Endothelial cell of umbilical vein (primary cell): ENCODE measurements at regions not wholly inside any gene's neighbourhood (a gene's known extent, or its start where the extent isn't known, plus 50 kb on each side); places are given as distances from the start of the nearest gene placed in this dataset.

Experiments
- BruUV-seq: library from RNA; stranded (reverse); fragments of 400-500 nt; replicated peaks from 2 replicates; lab custom pipeline; 2021; lab: Mats Ljungman, UMichigan
- CTCF ChIA-PET: fragments of 300-600, 350-600 bp; sonication (Branson Sonifier 250); formaldehyde crosslinking; loops from one replicate; lab custom pipeline; 2021; ENCODE audit warnings: antibody characterized with exemption, inconsistent platforms; lab: Charles Lee
- POLR2A ChIA-PET: fragments of 300-600, 350-600 bp; sonication (Branson Sonifier 250); formaldehyde crosslinking; loops from one replicate; lab custom pipeline; 2021; ENCODE audit warnings: antibody characterized with exemption, inconsistent platforms; lab: Charles Lee
- DNase-seq: peaks from one replicate; pipeline ENCODE4 v3.0.0-alpha.2; 2011; ENCODE audit warnings: low read depth, low spot score
- FAIRE-seq: peaks from 2 replicates; lab custom pipeline; 2011; peaks lifted over from hg19 to GRCh38; lab: Jason Lieb, UNC
- H2AFZ ChIP-seq: 2 replicates; pipeline ENCODE4 v1.6.0; 2012; ENCODE audit warnings: low read depth, low read length, control low read depth, inconsistent platforms
- H3K27ac ChIP-seq: 2 replicates; pipeline ENCODE4 v1.5.1; 2011; ENCODE audit warnings: low read depth, mild to moderate bottlenecking, control low read depth, low read length, moderate library complexity; ENCODE audit not compliant: insufficient read depth
- H3K27me3 ChIP-seq, 2 experiments: 2 replicates each; pipeline versions ENCODE4 v1.6.0 to v1.6.1; 2011; ENCODE audit warnings: low read length in 2 of 2, mixed read lengths in 1 of 2; ENCODE audit not compliant: control insufficient read depth in 2 of 2, insufficient read depth in 2 of 2
- H3K36me3 ChIP-seq, 2 experiments: 2 replicates in 1 of 2; 3 replicates in 1 of 2; pipeline ENCODE4 v1.5.1; 2011; ENCODE audit warnings: low read length in 2 of 2, mild to moderate bottlenecking in 1 of 2, moderate library complexity in 1 of 2; ENCODE audit not compliant: control insufficient read depth in 2 of 2, insufficient read depth in 2 of 2; ENCODE audit errors: extremely low read depth in 1 of 2
- H3K4me1 ChIP-seq: 3 replicates; pipeline ENCODE4 v1.5.1; 2011; ENCODE audit warnings: mild to moderate bottlenecking, low read length; ENCODE audit not compliant: control insufficient read depth, insufficient read depth; ENCODE audit errors: extremely low read depth
- H3K4me2 ChIP-seq: 2 replicates; pipeline ENCODE4 v1.6.1; 2011; ENCODE audit warnings: low read length, control low read depth, mixed read lengths; ENCODE audit not compliant: insufficient read depth
- H3K4me3 ChIP-seq, 3 experiments: fragments of 200-600 bp in 1 of 3; sonication (generic), shearing (Covaris generic) in 1 of 3; replicated peaks in 1 of 3; 2 replicates each; pipeline ENCODE4 v1.5.1; 2011 to 2016; ENCODE audit warnings: control low read depth in 3 of 3, low read length in 3 of 3, mild to moderate bottlenecking in 2 of 3, inconsistent platforms in 1 of 3, low read depth in 1 of 3, moderate library complexity in 1 of 3; ENCODE audit not compliant: insufficient read depth in 1 of 3
- H3K79me2 ChIP-seq: 2 replicates; pipeline ENCODE4 v1.6.0; 2012; ENCODE audit warnings: low read length, inconsistent platforms; ENCODE audit not compliant: control insufficient read depth, insufficient read depth
- H3K9ac ChIP-seq: replicated peaks from 2 replicates; pipeline ENCODE3; 2011; ENCODE audit warnings: low read length, control low read depth; ENCODE audit not compliant: insufficient read depth; ENCODE audit errors: extremely low read depth
- H3K9me1 ChIP-seq: replicated peaks from 3 replicates; pipeline ENCODE4 v1.6.0; 2011; ENCODE audit warnings: mild to moderate bottlenecking, low read length; ENCODE audit not compliant: control insufficient read depth, insufficient read depth; ENCODE audit errors: extremely low read depth
- H3K9me3 ChIP-seq: replicated peaks from 2 replicates; pipeline ENCODE4 v1.5.1; 2012; ENCODE audit warnings: low read length, inconsistent platforms; ENCODE audit not compliant: control insufficient read depth, insufficient read depth
- H4K20me1 ChIP-seq: replicated peaks from 2 replicates; pipeline ENCODE3; 2011; ENCODE audit warnings: mild to moderate bottlenecking, low read length; ENCODE audit not compliant: control insufficient read depth, insufficient read depth; ENCODE audit errors: extremely low read depth
- CTCF ChIP-seq, 2 donors: IDR thresholded peaks; 1 replicate in 1 of 2; 2 replicates in 1 of 2; pipeline ENCODE4 v1.5.1; 2011; ENCODE audit warnings: low read length in 2 of 2, mild to moderate bottlenecking in 2 of 2, moderate library complexity in 2 of 2, control low read depth in 1 of 2, inconsistent platforms in 1 of 2, low read depth in 1 of 2; ENCODE audit not compliant: insufficient read depth in 1 of 2; ENCODE audit errors: extremely low read depth in 1 of 2
- EZH2 ChIP-seq: IDR thresholded peaks from 2 replicates; pipeline ENCODE4 v1.6.1; 2012; ENCODE audit warnings: borderline replicate concordance, low read depth, mild to moderate bottlenecking, moderate library complexity, low read length, inconsistent platforms; ENCODE audit not compliant: severe bottlenecking
- FOS ChIP-seq: IDR thresholded peaks from 2 replicates; pipeline ENCODE4 v1.6.1; 2011; ENCODE audit warnings: mild to moderate bottlenecking, low read length, moderate library complexity, borderline replicate concordance; ENCODE audit not compliant: insufficient read depth
- MAX ChIP-seq: IDR thresholded peaks from 2 replicates; pipeline ENCODE4 v1.6.1; 2011; ENCODE audit not compliant: insufficient read depth, insufficient read length
- MYC ChIP-seq: IDR thresholded peaks from one replicate; pipeline ENCODE4 v1.6.1; 2011; ENCODE audit warnings: mild to moderate bottlenecking, low read depth, low read length
- POLR2A ChIP-seq: IDR thresholded peaks from 2 replicates; pipeline ENCODE4 v1.6.1; 2012; ENCODE audit warnings: low read depth, mild to moderate bottlenecking, control low read depth, low read length
- POLR2AphosphoS5 ChIP-seq: IDR thresholded peaks from 2 replicates; pipeline ENCODE4 v1.6.1; 2012; ENCODE audit warnings: low read depth, mild to moderate bottlenecking, control low read depth, low read length, moderate library complexity; ENCODE audit not compliant: insufficient read depth
- dilution Hi-C: fragments of 300-500 bp; cut with MboI; formaldehyde crosslinking; loops from one replicate; pipeline ENCODE4 v1.15.0; 2019; ENCODE audit warnings: low sequenced_read_pairs; ENCODE audit not compliant: extremely low pct_ligation_motif_present
- intact Hi-C: fragments of 100-400 bp; cut with micrococcal nuclease; formaldehyde crosslinking; loops from one replicate; pipeline ENCODE4 v1.10.0; 2022

GRCh38 chr4:31545330-31545729 lies 825.2 kb downstream of the PCDH7 start:
- Histone ChIP-seq H3K9ac (no peak overlapping the region), H3K36me3 (no peaks in the 10 kb centered on the region), H3K79me2 (no peaks in the 10 kb centered on the region), H3K27me3 (no peaks in the 10 kb centered on the region), H3K4me2 (no peak overlapping the region), H3K27ac (no peak overlapping the region), H3K4me3 (no peak overlapping the region), H3K9me3 (no peaks in the 10 kb centered on the region), H3K4me1 (no peaks in the 10 kb centered on the region), H4K20me1 (no peaks in the 10 kb centered on the region), H3K9me1 (no peaks in the 10 kb centered on the region), H2AFZ (no peak overlapping the region)
- no peak for DNase-seq
- no peak for FAIRE-seq
- dilution Hi-C loops (no loop called here), intact Hi-C loops (no loop called here)
- TF ChIP-seq EZH2 (no peak), FOS (no peak), MYC (no peak), POLR2A (no peak), MAX (no peak), CTCF (IDR thresholded peaks at IDR 0.05; ENCODE audit: extremely low read depth in 1 of 2, insufficient read depth in 1 of 2, low read depth in 1 of 2, low read length in 2 of 2) (no peak), POLR2AphosphoS5 (no peak)
- ChIA-PET POLR2A (no interaction called here), CTCF (no interaction called here)
- no TSS peak for BruUV-seq

- no peak overlapping the region for H3K9ac ChIP-seq
- no peaks in the 10 kb centered on the region for H3K27me3 ChIP-seq
- H3K9me1 ChIP-seq = no peaks in the 10 kb centered on the region
- H2AFZ ChIP-seq = no peak overlapping the region
- TF ChIP-seq MAX (no peak), FOS (no peak)
- no peaks in the 10 kb centered on the region for H3K9me3 ChIP-seq
- H3K27ac ChIP-seq = no peak overlapping the region
- H3K4me1 ChIP-seq = no peaks in the 10 kb centered on the region
- no peak overlapping the region for H3K4me2 ChIP-seq
- intact Hi-C loops = no loop called here
- no peak for FAIRE-seq
- dilution Hi-C loops = no loop called here
- ChIA-PET POLR2A (no interaction called here), CTCF (no interaction called here)
- no peak overlapping the region for H3K4me3 ChIP-seq
- H3K36me3 ChIP-seq = no peaks in the 10 kb centered on the region
- no peaks in the 10 kb centered on the region for H4K20me1 ChIP-seq
- DNase-seq = no peak
- BruUV-seq = no TSS peak
- H3K79me2 ChIP-seq = no peaks in the 10 kb centered on the region
Observed at GRCh38 chr4:31545755-31546154, 825.6 kb downstream of the PCDH7 start.
